HG02623 (cell line): ENCODE measurements at regions not wholly inside any gene's neighbourhood (a gene's known extent, or its start where the extent isn't known, plus 50 kb on each side); places are given as distances from the start of the nearest gene placed in this dataset.

Experiments
- ATAC-seq: cut with Tn5 transposase; IDR thresholded peaks from one replicate; pipeline ENCODE4 v1.9.1; 2021; ENCODE audit warnings: moderate library complexity; ENCODE audit not compliant: unreplicated experiment

GRCh38 chr11:19525714-19526113 is 186.9 kb upstream of the NAV2 start:
- ATAC-seq, result no peak

- no peak for ATAC-seq
These were observed 187.4 kb upstream of the NAV2 start for GRCh38 chr11:19525276-19525675.

GRCh38 chr11:19524171-19524671 is 188.4 kb upstream of the NAV2 start:
- no peak for ATAC-seq

GRCh38 chr11:19520681-19521080 is 192.0 kb upstream of the NAV2 start:
- ATAC-seq, result no peak

GRCh38 chr11:19519912-19520641 is 192.6 kb upstream of the NAV2 start:
- no peak for ATAC-seq

- ATAC-seq, result no peak
These were observed 193.3 kb upstream of the NAV2 start for GRCh38 chr11:19519353-19519752.

- ATAC-seq, result no peak
These were observed 199.4 kb upstream of the NAV2 start for GRCh38 chr11:19513253-19513652.

- no peak for ATAC-seq
These were observed 200.0 kb upstream of the NAV2 start for GRCh38 chr11:19512618-19513017.

GRCh38 chr11:19511413-19512183 is 201.0 kb upstream of the NAV2 start:
- no peak for ATAC-seq

- ATAC-seq, result no peak
These were observed 201.6 kb upstream of the NAV2 start for GRCh38 chr11:19511066-19511412.

GRCh38 chr11:19510468-19510867 is 202.2 kb upstream of the NAV2 start:
- no peak for ATAC-seq

GRCh38 chr11:19509215-19509614 is 203.4 kb upstream of the NAV2 start:
- no peak for ATAC-seq

- ATAC-seq, result no peak
These were observed 204.5 kb upstream of the NAV2 start for GRCh38 chr11:19508165-19508564.

- ATAC-seq, result no peak
These were observed 205.7 kb upstream of the NAV2 start for GRCh38 chr11:19506816-19507486.

- no peak for ATAC-seq
These were observed 209.9 kb upstream of the NAV2 start for GRCh38 chr11:19502691-19503253.

- no peak for ATAC-seq
These were observed 211.0 kb upstream of the NAV2 start for GRCh38 chr11:19501631-19502030.

- ATAC-seq, result no peak
These were observed 212.6 kb upstream of the NAV2 start for GRCh38 chr11:19499999-19500398.

GRCh38 chr11:19499026-19499669 is 213.5 kb upstream of the NAV2 start:
- ATAC-seq, result no peak

GRCh38 chr11:19493446-19494213 is 219.0 kb upstream of the NAV2 start:
- ATAC-seq, result no peak
